ENCODE measurements at regions not wholly inside any gene's neighbourhood (a gene's known extent, or its start where the extent isn't known, plus 50 kb on each side); places are given as distances from the start of the nearest gene placed in this dataset.

- DNase-seq, result peak; percentile 11
These were observed 139.5 kb downstream of the CTTN start for GRCh38 chr11:70537576-70538571.

DNA sequence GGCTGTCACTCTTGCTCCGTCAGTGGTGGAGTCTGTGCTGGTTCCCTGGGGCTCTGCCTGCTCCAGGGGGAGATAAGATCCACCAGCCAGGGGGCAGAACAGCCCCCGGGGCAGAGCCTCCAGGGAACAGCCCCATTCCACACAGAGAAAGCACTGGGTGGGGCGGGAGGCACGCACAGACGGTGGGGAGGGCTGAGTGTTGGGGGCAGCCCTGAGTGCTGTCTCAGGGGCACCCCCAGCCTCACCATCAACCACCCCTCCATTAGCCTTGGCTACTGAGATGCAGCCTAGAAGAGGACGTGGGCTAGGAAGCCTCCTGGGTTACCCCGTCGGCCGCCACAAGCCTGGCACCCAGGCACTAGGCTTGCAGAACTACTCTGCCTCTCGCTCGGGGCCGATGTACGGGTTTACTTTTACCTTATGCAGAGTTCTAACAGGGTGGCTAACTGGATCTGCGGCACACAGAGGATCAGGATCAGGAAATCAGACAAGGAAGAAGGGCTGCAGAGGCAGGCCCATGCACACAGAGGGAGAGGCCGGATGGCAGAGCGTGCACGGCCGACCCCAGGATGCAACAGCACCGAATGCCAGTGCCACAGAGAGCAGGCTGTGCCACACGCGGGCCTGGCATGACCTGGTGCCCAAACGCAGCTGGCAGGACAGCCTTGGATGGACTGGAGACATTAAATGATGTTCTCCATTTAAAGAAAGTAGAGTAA lies 140.5 kb downstream of the CTTN start:
- peak; percentile 2 for DNase-seq

GRCh38 chr11:70539360-70540095 lies 141.2 kb downstream of the CTTN start:
- no peak for DNase-seq

- no peak for DNase-seq
These were observed 141.9 kb downstream of the CTTN start for GRCh38 chr11:70540196-70540595.

DNA sequence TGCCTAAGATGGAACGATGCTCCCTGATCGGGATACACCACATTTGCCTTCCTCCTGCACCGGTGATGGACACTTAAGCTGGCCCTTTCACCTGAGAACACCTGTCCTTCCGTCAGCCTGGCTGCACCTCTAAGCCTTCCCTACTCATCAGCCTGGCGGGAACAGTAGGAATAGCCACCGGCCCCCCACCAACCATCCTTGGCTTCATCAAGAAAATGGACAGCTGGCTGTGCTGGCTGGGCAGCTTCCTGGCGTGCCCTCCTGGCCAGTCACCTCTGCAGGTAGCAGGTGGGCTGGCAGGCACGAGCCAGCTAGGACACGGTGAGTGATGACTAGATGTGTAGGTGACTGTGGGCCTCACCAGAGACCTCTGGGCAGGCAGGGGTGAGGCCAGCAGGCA lies 142.8 kb downstream of the CTTN start:
- DNase-seq, result no peak

DNA sequence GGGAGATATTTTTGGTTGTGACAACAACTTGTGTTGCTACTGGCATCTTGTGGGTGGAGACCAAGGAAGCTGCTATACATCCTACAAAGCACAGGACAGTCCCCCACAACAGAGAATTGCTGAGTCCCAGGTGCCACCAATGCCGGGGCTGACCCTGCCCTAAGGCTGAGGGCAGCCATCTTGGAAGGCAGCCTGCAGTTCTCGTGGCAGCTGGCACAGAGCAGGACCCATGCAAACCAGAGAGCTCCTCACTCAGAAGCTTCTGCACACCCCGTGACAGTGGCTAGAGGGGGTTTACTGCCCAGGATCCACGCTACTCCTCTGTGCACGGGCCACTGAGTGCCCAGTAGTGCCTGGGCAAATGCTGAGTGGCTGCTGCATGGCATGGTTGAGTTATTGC lies 143.4 kb downstream of the CTTN start:
- DNase-seq, result no peak

DNA sequence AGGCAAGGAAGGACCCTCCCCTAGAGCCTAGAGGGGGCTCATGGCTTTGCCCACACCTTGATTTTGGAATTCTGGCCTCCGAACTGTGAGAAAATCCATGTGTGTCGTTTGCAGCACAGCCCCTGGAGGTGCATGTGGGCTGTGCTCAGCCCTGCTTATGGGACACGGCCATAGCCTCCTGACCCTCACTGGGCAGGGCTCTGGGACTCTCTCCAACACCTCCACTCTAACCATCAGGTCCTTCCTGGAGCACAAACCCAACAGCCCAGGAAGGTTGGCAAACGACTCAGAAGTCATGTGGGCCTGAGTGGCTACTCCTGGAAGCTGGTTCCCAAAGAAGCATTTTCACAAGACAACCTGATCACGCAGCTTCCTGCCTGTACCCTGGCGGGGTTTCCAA lies 144.1 kb downstream of the CTTN start:
- DNase-seq, result no peak

- no peak for DNase-seq
These were observed 144.5 kb downstream of the CTTN start for GRCh38 chr11:70542811-70543210.

DNA sequence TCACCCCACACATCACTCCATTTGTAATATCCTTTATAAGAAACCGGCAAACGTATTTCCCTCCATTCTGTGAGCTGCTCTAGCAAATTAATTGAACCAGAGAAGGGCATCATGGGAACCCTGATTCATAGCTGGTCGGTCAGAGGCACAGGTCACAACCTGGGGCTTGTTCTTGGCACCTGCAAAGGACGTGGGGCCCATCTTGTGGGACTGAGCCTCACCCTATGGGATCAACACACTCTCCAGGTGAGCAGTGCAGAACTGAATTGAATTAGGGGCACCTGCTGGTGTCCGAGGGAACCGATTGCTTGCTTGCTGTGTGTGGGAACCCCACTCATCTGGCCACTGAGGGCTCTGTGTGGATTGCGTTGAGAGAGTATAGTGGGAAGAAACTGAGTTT lies 145.3 kb downstream of the CTTN start:
- no peak for DNase-seq

DNA sequence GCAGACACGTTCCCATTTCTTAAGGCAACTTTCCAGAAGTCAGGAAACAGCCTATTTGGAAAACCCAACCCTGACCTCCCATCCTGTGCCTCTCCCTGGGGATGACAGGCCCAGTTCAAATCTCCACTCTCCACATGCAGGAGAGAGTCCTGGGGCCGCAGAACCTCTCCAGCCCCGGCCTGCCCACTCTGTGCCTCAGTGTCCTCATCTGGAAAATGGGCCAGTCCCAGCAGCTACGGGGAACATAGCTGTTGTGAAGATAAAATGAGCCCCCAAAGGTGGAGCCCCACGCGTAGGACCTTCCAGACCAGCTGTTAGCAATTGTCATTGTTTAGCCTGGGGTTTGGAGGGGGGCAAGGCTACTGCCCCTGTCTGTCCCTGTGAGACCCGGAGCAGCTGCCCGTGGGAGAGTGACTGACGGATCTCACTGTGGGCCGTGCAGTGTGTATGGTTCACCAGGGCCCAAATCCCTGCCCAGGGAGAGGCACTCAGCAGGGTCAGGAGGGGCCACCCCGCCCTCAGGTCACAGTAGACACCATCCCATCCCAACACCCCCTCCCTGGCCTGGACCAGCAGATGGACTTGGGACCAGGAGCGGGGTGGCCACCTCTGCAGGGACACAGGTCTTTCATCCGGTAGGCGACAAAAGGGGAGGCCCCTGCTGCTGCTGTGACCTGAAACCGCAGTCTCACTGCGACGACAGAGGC lies 145.9 kb downstream of the CTTN start:
- DNase-seq, result no peak

DNA sequence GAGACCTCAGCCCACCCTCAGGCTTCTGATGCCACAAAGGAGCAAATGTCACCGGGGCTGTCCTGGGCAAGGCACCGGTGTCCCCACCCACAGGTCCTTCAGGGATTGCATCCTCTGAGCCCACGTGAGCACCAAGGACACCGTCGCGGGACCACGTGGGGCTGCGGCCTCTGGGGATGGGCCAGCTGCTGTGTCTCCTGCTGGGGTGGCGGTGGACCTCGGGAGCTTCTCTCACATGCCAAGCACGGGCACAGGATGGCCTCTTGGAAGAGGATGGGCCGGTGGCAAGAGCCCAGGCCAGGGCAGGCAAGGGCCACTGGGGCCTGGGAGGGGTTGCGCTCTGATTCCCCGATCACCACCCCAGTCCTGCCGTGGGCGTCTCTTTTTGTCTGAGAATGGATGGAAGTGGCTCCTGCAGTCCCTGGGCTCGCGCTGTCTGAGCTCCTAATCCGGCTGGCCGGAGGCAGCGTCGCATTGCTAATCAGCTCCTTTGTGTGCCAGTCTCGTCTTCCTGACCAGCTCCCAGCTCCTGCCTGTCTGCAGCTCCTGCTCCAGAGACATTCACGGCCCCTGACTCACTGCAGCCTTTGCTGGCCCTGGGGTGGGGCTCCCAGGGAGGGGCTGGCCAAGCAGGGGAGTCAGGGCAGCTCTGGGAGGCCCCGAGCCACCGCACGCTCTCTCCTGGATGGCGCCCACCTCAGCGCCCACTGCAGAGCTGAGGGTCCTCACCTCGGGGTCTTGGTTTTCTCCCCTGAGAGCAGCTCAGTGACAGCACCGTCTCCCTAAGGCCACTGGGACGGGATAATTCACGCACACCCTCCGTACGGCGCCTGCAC lies 146.7 kb downstream of the CTTN start:
- DNase-seq, result no peak

- no peak for DNase-seq
These were observed 147.2 kb downstream of the CTTN start for GRCh38 chr11:70545610-70545912.

- DNase-seq, result no peak
These were observed 148.0 kb downstream of the CTTN start for GRCh38 chr11:70546191-70546940.

DNA sequence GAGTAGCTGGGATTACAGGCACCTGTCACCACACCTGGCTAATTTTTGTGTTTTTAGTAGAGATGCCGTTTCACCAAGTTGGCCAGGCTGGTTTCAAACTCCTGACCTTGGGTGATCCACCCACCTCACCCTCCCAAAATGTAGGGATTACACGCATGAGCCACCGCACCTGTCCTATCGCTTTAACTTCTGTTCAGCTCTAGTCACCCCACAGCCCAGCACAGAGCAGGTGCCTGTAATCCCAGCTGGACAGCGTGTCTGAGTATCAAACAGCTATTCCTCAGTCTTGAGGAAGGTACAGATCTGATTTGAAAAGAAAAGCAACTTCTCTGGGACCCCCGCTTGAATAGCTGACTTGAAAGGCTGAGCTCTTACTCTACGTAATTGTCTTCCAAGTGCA lies 149.1 kb downstream of the CTTN start:
- no peak for DNase-seq

DNA sequence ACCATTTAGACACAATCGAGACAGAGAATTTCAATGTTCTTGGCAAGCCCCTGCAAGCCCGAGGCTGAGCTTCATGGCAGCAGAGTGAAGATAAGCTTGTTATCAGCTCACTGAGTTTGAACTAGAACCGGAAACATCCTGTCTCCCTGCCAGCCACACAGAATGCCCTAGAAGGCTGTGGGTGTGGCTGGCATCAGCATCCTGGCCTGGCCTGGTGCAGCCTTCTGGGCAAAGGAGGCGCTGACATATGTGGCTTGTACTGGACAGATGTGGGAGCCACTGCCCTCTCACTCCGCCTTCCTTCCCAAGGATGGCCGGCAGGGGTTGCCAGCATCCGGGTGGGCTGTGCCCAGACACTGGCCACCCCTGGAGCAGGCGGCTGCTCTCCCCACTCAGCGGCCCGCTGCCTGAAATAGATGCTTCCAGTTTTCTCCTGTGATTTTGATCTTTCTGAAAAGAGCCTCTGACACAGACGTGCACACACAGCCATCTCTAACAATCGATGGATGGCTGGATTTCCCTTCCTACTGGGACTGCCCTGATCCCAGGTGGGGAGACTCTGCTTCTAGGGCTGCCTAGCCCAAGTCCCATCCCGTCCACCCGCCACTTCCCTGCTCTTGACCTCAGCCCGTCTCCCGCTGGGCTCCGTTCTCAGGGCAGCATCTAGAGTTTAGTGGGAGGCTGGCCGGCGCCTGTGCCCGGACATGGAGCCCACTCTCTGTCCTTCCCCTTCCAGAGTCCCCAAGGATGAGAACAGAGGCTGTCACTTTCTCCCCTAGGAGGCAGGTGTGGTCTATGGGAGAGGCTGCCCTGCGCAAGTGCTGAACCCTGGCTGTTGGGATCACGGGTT lies 149.7 kb downstream of the CTTN start:
- DNase-seq, result no peak

GRCh38 chr11:70548976-70549375 lies 150.6 kb downstream of the CTTN start:
- no peak for DNase-seq

- no peak for DNase-seq
These were observed 151.1 kb downstream of the CTTN start for GRCh38 chr11:70549386-70549785.

- DNase-seq, result no peak
These were observed 151.5 kb downstream of the CTTN start for GRCh38 chr11:70549796-70550195.

GRCh38 chr11:70550456-70551195 lies 152.3 kb downstream of the CTTN start:
- no peak for DNase-seq
